Glutamatergic neuron (in vitro differentiated cells): ENCODE measurements at regions not wholly inside any gene's neighbourhood (a gene's known extent, or its start where the extent isn't known, plus 50 kb on each side); places are given as distances from the start of the nearest gene placed in this dataset.

ENCODE experiments used
- DNase-seq: peaks from one replicate; pipeline ENCODE4 v3.0.0; 2022
- H3K27ac Mint-ChIP-seq: one replicate; pipeline ENCODE4 v1.8.0; 2020; ENCODE audit warnings: mild to moderate bottlenecking, mixed read lengths, inconsistent platforms; ENCODE audit not compliant: unreplicated experiment
- H3K27me3 Mint-ChIP-seq: one replicate; pipeline ENCODE4 v1.8.0; 2020; ENCODE audit warnings: mild to moderate bottlenecking, moderate library complexity, mixed read lengths, inconsistent platforms; ENCODE audit not compliant: unreplicated experiment
- H3K36me3 Mint-ChIP-seq: one replicate; pipeline ENCODE4 v1.8.0; 2020; ENCODE audit warnings: mild to moderate bottlenecking, mixed read lengths, inconsistent platforms; ENCODE audit not compliant: unreplicated experiment
- H3K4me1 Mint-ChIP-seq: one replicate; pipeline ENCODE4 v1.8.0; 2020; ENCODE audit warnings: mild to moderate bottlenecking, low read depth, mixed read lengths, inconsistent platforms; ENCODE audit not compliant: unreplicated experiment
- H3K4me3 Mint-ChIP-seq: one replicate; pipeline ENCODE4 v1.8.0; 2020; ENCODE audit warnings: mild to moderate bottlenecking, mixed read lengths, inconsistent platforms; ENCODE audit not compliant: unreplicated experiment
- H3K9me3 Mint-ChIP-seq: one replicate; pipeline ENCODE4 v1.8.0; 2020; ENCODE audit warnings: mild to moderate bottlenecking, moderate library complexity, mixed read lengths, inconsistent platforms; ENCODE audit not compliant: unreplicated experiment
- TF ChIP-seq, protein P1 (sequence below): fragments of 200-600 bp; sonication (generic); IDR thresholded peaks from one replicate; pipeline ENCODE4 v1.5.0; 2021; ENCODE audit not compliant: partially characterized antibody, unreplicated experiment

DNA sequence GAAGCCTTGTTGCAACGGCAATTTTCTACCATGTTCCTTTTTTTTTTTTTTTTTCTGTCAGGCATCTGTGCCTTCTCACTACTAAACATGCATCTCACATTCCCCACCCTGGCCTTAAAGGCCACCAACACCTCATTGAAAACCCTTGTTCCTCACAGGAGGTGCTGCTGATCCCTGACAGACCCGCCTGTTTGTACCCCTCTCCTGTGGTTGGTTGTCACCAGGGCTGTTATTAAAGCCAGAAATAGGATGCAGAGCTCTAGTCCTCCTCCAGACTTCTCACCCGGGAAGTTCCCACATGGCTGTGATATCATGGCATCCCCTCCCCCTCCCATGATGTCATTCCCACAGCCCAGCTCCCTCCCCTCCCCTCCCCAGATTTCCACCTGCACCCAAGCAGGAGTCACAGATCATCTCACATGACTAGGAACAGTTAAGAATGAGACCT lies 302.8 kb upstream of the NCAM1 start:
- Mint-ChIP-seq H3K4me1 (peaks cover 4% of the 10 kb centered on the region), H3K4me3 (no peak overlapping the region), H3K27ac (no peak overlapping the region), H3K9me3 (no peaks in the 10 kb centered on the region), H3K27me3 (peaks cover 6% of the 10 kb centered on the region), H3K36me3 (peaks cover 6% of the 10 kb centered on the region)
- peak; percentile 38 for DNase-seq
- TF ChIP-seq, protein P1, sequence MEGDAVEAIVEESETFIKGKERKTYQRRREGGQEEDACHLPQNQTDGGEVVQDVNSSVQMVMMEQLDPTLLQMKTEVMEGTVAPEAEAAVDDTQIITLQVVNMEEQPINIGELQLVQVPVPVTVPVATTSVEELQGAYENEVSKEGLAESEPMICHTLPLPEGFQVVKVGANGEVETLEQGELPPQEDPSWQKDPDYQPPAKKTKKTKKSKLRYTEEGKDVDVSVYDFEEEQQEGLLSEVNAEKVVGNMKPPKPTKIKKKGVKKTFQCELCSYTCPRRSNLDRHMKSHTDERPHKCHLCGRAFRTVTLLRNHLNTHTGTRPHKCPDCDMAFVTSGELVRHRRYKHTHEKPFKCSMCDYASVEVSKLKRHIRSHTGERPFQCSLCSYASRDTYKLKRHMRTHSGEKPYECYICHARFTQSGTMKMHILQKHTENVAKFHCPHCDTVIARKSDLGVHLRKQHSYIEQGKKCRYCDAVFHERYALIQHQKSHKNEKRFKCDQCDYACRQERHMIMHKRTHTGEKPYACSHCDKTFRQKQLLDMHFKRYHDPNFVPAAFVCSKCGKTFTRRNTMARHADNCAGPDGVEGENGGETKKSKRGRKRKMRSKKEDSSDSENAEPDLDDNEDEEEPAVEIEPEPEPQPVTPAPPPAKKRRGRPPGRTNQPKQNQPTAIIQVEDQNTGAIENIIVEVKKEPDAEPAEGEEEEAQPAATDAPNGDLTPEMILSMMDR: no peak

DNA sequence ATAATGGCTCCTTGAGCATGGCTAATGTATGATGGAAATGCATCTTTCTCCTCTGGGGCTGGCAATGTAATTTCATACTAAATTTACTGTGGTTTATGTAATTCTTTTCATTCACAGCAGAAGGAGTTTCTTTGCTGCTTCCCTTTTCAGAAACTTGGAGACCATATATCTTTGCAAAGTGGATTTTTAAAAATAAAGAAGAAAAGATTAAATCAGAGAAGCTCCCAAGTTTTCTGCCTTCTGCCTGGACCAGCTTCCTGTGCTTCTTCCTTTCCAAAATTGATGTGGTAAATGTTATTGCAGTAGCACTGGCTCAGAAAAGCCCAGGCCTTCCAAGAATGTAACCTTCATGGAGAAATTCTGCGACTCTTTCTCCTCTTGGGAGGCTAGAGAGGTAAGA lies 300.1 kb upstream of the NCAM1 start:
- TF ChIP-seq, protein P1: no peak
- no peak overlapping the region for H3K4me3 Mint-ChIP-seq
- no peak for DNase-seq
- H3K4me1 Mint-ChIP-seq: peaks cover 4% of the 10 kb centered on the region
- H3K27me3 Mint-ChIP-seq: peaks cover 4% of the 10 kb centered on the region
- peaks cover 4% of the 10 kb centered on the region for H3K36me3 Mint-ChIP-seq
- peaks cover 3% of the 10 kb centered on the region for H3K9me3 Mint-ChIP-seq
- no peak overlapping the region for H3K27ac Mint-ChIP-seq

DNA sequence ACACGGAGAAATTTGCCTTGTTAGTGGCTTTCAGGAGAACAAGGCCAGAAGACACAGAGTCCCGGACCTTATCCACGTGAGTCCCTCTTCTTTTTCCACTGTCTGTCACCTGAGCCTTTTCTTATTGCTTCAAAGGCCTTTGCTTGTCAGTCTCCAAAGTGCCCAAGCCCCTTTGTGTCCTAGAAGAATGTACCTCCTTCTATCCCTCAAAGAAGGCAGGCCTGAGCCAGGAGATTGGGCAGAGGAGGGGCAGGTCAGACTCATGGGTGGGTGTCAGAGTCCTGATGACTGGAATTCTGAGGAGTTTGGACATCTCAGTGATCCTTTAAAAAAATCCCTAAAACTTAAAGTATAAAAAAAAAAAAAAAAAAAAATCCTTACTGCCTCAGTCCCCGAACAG lies 299.6 kb upstream of the NCAM1 start:
- peaks cover 4% of the 10 kb centered on the region for H3K4me1 Mint-ChIP-seq
- no peak overlapping the region for H3K27ac Mint-ChIP-seq
- H3K4me3 Mint-ChIP-seq: no peak overlapping the region
- H3K27me3 Mint-ChIP-seq: peaks cover 2% of the 10 kb centered on the region
- no peak for DNase-seq
- TF ChIP-seq, protein P1: no peak
- H3K36me3 Mint-ChIP-seq: no peaks in the 10 kb centered on the region
- H3K9me3 Mint-ChIP-seq: peaks cover 3% of the 10 kb centered on the region

DNA sequence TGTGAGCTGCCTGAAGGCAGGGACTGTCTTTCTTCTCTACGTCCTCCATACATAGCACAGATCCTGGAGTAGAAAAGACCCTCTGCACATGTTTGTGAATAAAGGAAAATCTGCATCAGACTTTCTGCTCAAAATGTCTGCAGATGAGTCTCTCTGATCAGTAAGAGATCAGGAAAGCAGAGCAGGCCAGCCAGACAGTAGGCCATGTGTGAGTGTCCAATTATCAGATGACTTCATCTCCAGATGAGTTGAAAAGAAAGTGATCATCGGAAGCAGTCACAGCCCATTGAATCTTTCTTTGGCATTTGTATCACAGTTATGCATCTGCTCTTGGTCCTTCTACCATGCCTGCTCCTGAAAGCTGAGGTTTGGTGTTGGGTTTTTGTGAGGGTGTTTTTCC lies 298.7 kb upstream of the NCAM1 start:
- Mint-ChIP-seq H3K36me3 (no peaks in the 10 kb centered on the region), H3K27ac (no peak overlapping the region), H3K4me1 (peaks cover 4% of the 10 kb centered on the region), H3K9me3 (peaks cover 3% of the 10 kb centered on the region), H3K4me3 (no peak overlapping the region), H3K27me3 (peaks cover 2% of the 10 kb centered on the region)
- TF ChIP-seq, protein P1: no peak
- DNase-seq: no peak

DNA sequence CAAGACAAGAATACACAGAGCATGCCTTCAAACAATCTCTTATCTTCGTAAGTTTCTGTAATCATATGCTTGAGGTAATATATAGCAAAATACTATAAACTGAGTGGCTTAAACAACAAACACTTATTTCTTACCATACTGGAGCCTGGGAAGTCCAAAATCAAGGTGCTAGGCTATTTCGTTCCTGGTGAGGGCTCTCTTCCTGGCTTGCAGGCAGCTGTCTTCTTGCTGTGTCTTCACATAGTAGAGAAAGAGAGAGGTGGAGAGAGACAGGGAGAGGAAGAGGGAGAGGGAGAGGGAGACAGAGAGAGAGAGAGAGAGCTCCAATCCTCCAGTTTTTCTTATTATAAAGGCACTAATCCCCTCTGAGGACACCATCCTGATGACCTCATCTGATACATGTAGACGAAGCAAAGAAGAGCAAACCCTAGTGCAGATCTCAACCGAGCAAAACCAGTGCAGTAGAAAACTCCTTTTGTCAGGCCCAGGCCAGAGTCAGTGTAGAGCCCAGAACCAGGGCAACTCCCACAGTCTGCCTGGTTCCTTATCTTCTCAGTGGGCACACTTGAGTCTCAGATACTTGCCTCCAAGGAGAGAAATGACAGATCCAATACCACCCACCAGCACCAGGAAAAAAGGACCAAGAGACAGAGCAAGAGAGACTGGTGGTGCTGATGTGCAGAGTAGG lies 297.1 kb upstream of the NCAM1 start:
- DNase-seq: no peak
- H3K27ac Mint-ChIP-seq: no peak overlapping the region

More for the DNA sequence above, 297.1 kb upstream of the NCAM1 start:
- Mint-ChIP-seq H3K4me3 (no peak overlapping the region), H3K9me3 (peaks cover 3% of the 10 kb centered on the region), H3K27me3 (peaks cover 2% of the 10 kb centered on the region), H3K36me3 (no peaks in the 10 kb centered on the region), H3K4me1 (no peaks in the 10 kb centered on the region)
- TF ChIP-seq, protein P1: no peak
